Fibroblast of lung (primary cell): ENCODE measurements at regions not wholly inside any gene's neighbourhood (a gene's known extent, or its start where the extent isn't known, plus 50 kb on each side); places are given as distances from the start of the nearest gene placed in this dataset.
"Not testable (repeated sequence)": the region's sequence is repeated elsewhere in the genome, so short reads cannot be mapped to it uniquely, and the experiment has no call there.

Source experiments
- DNase-seq, 2 donors: peaks; one replicate each; pipeline versions ENCODE4 v3.0.0 to v3.0.0-alpha.2; 2010; ENCODE audit warnings: low read depth in 2 of 2
- H2AFZ ChIP-seq: 2 replicates; pipeline ENCODE4 v1.5.1; 2012; ENCODE audit warnings: low read length, control low read depth, inconsistent platforms
- H3K27ac ChIP-seq: 2 replicates; pipeline ENCODE4 v1.5.1; 2011; ENCODE audit warnings: low read length, control low read depth; ENCODE audit not compliant: insufficient read depth
- H3K27me3 ChIP-seq: 2 replicates; pipeline ENCODE4 v1.5.1; 2011; ENCODE audit warnings: mild to moderate bottlenecking, low read length; ENCODE audit not compliant: control insufficient read depth, insufficient read depth
- H3K36me3 ChIP-seq: 2 replicates; pipeline ENCODE4 v1.5.1; 2011; ENCODE audit warnings: low read length; ENCODE audit not compliant: control insufficient read depth, insufficient read depth
- H3K4me1 ChIP-seq: 2 replicates; pipeline ENCODE4 v1.5.1; 2011; ENCODE audit warnings: low read length; ENCODE audit not compliant: control insufficient read depth, insufficient read depth; ENCODE audit errors: extremely low read depth
- H3K4me2 ChIP-seq: 2 replicates; pipeline ENCODE4 v1.5.1; 2011; ENCODE audit warnings: low read length, control low read depth; ENCODE audit not compliant: insufficient read depth; ENCODE audit errors: extremely low read depth
- H3K4me3 ChIP-seq, 4 experiments: fragments of 200-600 bp in 1 of 4; sonication (generic) in 1 of 4; replicated peaks in 1 of 4; 2 replicates each; pipeline ENCODE4 v1.5.1; 2011 to 2016; ENCODE audit warnings: low read length in 4 of 4, low read depth in 3 of 4, mild to moderate bottlenecking in 3 of 4, control low read depth in 2 of 4, inconsistent platforms in 1 of 4, mixed read lengths in 1 of 4; ENCODE audit not compliant: insufficient read depth in 1 of 4; ENCODE audit errors: control extremely low read depth in 1 of 4
- H3K79me2 ChIP-seq: 2 replicates; pipeline ENCODE4 v1.5.1; 2012; ENCODE audit warnings: mild to moderate bottlenecking, low read length, inconsistent platforms; ENCODE audit not compliant: control insufficient read depth, insufficient read depth
- H3K9ac ChIP-seq: 2 replicates; pipeline ENCODE4 v1.5.1; 2011; ENCODE audit warnings: mild to moderate bottlenecking, low read length, control low read depth; ENCODE audit not compliant: insufficient read depth
- H3K9me3 ChIP-seq: 2 replicates; pipeline ENCODE4 v1.5.1; 2012; ENCODE audit warnings: low read depth, low read length; ENCODE audit not compliant: control insufficient read depth, insufficient read depth
- H4K20me1 ChIP-seq: 2 replicates; pipeline ENCODE4 v1.5.1; 2011; ENCODE audit warnings: low read length; ENCODE audit not compliant: control insufficient read depth, insufficient read depth; ENCODE audit errors: extremely low read depth

GRCh38 chr2:87324335-87325041, 302.8 kb upstream of the PLGLB1 start:
- peak overlapping the region; percentile 71 for H3K27ac ChIP-seq
- peak overlapping the region; percentile 35 for H3K4me2 ChIP-seq
- H3K27me3 ChIP-seq, H3K4me3 ChIP-seq, H3K9me3 ChIP-seq, H3K4me1 ChIP-seq, H3K79me2 ChIP-seq, H2AFZ ChIP-seq, H3K9ac ChIP-seq, H4K20me1 ChIP-seq, H3K36me3 ChIP-seq: not testable (repeated sequence)
- DNase-seq = peak in 1 of 2 donors; percentile 11

GRCh38 chr2:87325042-87325910, 303.6 kb upstream of the PLGLB1 start:
- DNase-seq, H4K20me1 ChIP-seq, H3K79me2 ChIP-seq, H3K4me2 ChIP-seq, H3K27me3 ChIP-seq, H3K9me3 ChIP-seq, H3K9ac ChIP-seq, H3K4me1 ChIP-seq, H3K36me3 ChIP-seq, H3K4me3 ChIP-seq, H2AFZ ChIP-seq: not testable (repeated sequence)
- H3K27ac ChIP-seq = peak overlapping the region; percentile 68

GRCh38 chr2:87325911-87326294, 304.3 kb upstream of the PLGLB1 start:
- H3K9me3 ChIP-seq, H4K20me1 ChIP-seq, H3K79me2 ChIP-seq, H3K36me3 ChIP-seq, H2AFZ ChIP-seq, H3K27me3 ChIP-seq, H3K4me2 ChIP-seq, H3K4me3 ChIP-seq, H3K9ac ChIP-seq, DNase-seq, H3K4me1 ChIP-seq: not testable (repeated sequence)
- peak overlapping the region; percentile 68 for H3K27ac ChIP-seq

GRCh38 chr2:87326754-87327153, 305.1 kb upstream of the PLGLB1 start:
- not testable (repeated sequence) for H3K9me3 ChIP-seq, H3K36me3 ChIP-seq, H3K4me1 ChIP-seq, H3K27me3 ChIP-seq, H3K4me2 ChIP-seq, H4K20me1 ChIP-seq, H3K4me3 ChIP-seq, H3K9ac ChIP-seq, H3K27ac ChIP-seq, H3K79me2 ChIP-seq, H2AFZ ChIP-seq, DNase-seq

GRCh38 chr2:87327648-87328371, 306.2 kb upstream of the PLGLB1 start:
- H3K9me3 ChIP-seq, H2AFZ ChIP-seq, H3K4me2 ChIP-seq, H3K79me2 ChIP-seq, H3K4me3 ChIP-seq, H3K9ac ChIP-seq, H3K27ac ChIP-seq, H4K20me1 ChIP-seq, H3K27me3 ChIP-seq, H3K36me3 ChIP-seq, H3K4me1 ChIP-seq, DNase-seq: not testable (repeated sequence)

GRCh38 chr2:87329529-87329928, 307.9 kb upstream of the PLGLB1 start:
- not testable (repeated sequence) for H3K27me3 ChIP-seq, H3K9ac ChIP-seq, DNase-seq, H3K36me3 ChIP-seq, H3K79me2 ChIP-seq, H3K4me1 ChIP-seq, H4K20me1 ChIP-seq, H3K9me3 ChIP-seq, H3K4me2 ChIP-seq, H3K27ac ChIP-seq, H3K4me3 ChIP-seq, H2AFZ ChIP-seq
